Stimulated activated CD4-positive, alpha-beta T cell treated with anti-CD3 and anti-CD28 coated beads, Interleukin-1b, Interleukin-23, amount 100 ng/mL, for 24 hours (primary cell): ENCODE measurements at regions not wholly inside any gene's neighbourhood (a gene's known extent, or its start where the extent isn't known, plus 50 kb on each side); places are given as distances from the start of the nearest gene placed in this dataset.

Experiments
- DNase-seq, 4 experiments: peaks; one replicate each; pipeline ENCODE4 v3.0.0-alpha.2; 2020; ENCODE audit warnings: low read depth in 4 of 4, low spot score in 1 of 4

GRCh38 chr1:168959382-168959781 lies 147.1 kb upstream of the ATP1B1 start:
- no peak for DNase-seq

- no peak for DNase-seq
Measured at GRCh38 chr1:168960114-168960513, 146.4 kb upstream of the ATP1B1 start.

GRCh38 chr1:168960595-168960994 lies 145.9 kb upstream of the ATP1B1 start:
- no peak for DNase-seq

- DNase-seq, result no peak
Measured at GRCh38 chr1:168963601-168964000, 142.9 kb upstream of the ATP1B1 start.

- DNase-seq, result no peak
Measured at GRCh38 chr1:168964478-168964877, 142.0 kb upstream of the ATP1B1 start.

- DNase-seq, result no peak
Measured at GRCh38 chr1:168966217-168966616, 140.3 kb upstream of the ATP1B1 start.

- DNase-seq, result no peak
Measured at GRCh38 chr1:168966636-168967035, 139.9 kb upstream of the ATP1B1 start.

GRCh38 chr1:168970926-168971659 lies 135.4 kb upstream of the ATP1B1 start:
- DNase-seq, result no peak

GRCh38 chr1:168972225-168972624 lies 134.3 kb upstream of the ATP1B1 start:
- DNase-seq, result no peak

- DNase-seq, result no peak
Measured at GRCh38 chr1:168972887-168973286, 133.6 kb upstream of the ATP1B1 start.

- no peak for DNase-seq
Measured at GRCh38 chr1:168974117-168974516, 132.4 kb upstream of the ATP1B1 start.

GRCh38 chr1:168974611-168975010 lies 131.9 kb upstream of the ATP1B1 start:
- DNase-seq, result no peak

- no peak for DNase-seq
Measured at GRCh38 chr1:168976267-168976666, 130.2 kb upstream of the ATP1B1 start.

- no peak for DNase-seq
Measured at GRCh38 chr1:168977618-168978017, 128.9 kb upstream of the ATP1B1 start.

GRCh38 chr1:168979276-168979675 lies 127.2 kb upstream of the ATP1B1 start:
- no peak for DNase-seq

- no peak for DNase-seq
Measured at GRCh38 chr1:168980180-168980579, 126.3 kb upstream of the ATP1B1 start.

- no peak for DNase-seq
Measured at GRCh38 chr1:168980656-168981055, 125.8 kb upstream of the ATP1B1 start.

- DNase-seq, result no peak
Measured at GRCh38 chr1:168982778-168983177, 123.7 kb upstream of the ATP1B1 start.

GRCh38 chr1:168987330-168987729 lies 119.2 kb upstream of the ATP1B1 start:
- no peak for DNase-seq

GRCh38 chr1:168987923-168988322 lies 118.6 kb upstream of the ATP1B1 start:
- DNase-seq, result no peak

GRCh38 chr1:168989985-168990384 lies 116.5 kb upstream of the ATP1B1 start:
- DNase-seq, result no peak

- DNase-seq, result peak in 2 of 4 experiments; percentile 0 to 21
Measured at GRCh38 chr1:168991667-168992475, 114.6 kb upstream of the ATP1B1 start.
